Neuronal stem cell (in vitro differentiated cells): ENCODE measurements at regions not wholly inside any gene's neighbourhood (a gene's known extent, or its start where the extent isn't known, plus 50 kb on each side); places are given as distances from the start of the nearest gene placed in this dataset.
"Not testable (repeated sequence)": the region's sequence is repeated elsewhere in the genome, so short reads cannot be mapped to it uniquely, and the experiment has no call there.

Experiments used
- DNase-seq: peaks from one replicate; pipeline ENCODE4 v3.0.0-alpha.2; 2013; ENCODE audit warnings: low spot score
- H2AFZ ChIP-seq: one replicate; pipeline ENCODE4 v1.6.1; 2013; ENCODE audit warnings: mild to moderate bottlenecking, low read length, inconsistent platforms
- H2AK5ac ChIP-seq: 2 replicates; pipeline ENCODE4 v1.6.1; 2013; ENCODE audit warnings: low read depth, mild to moderate bottlenecking, inconsistent platforms, low read length, moderate library complexity, mixed read lengths
- H2BK120ac ChIP-seq: 2 replicates; pipeline ENCODE4 v1.6.1; 2013; ENCODE audit warnings: low read depth, mild to moderate bottlenecking, inconsistent platforms, low read length, moderate library complexity, mixed read lengths
- H2BK12ac ChIP-seq: one replicate; pipeline ENCODE4 v1.6.1; 2013; ENCODE audit warnings: low read length, inconsistent platforms
- H2BK15ac ChIP-seq: 2 replicates; pipeline ENCODE4 v1.6.1; 2013; ENCODE audit warnings: mild to moderate bottlenecking, low read length, inconsistent platforms, mixed read lengths
- H2BK5ac ChIP-seq: one replicate; pipeline ENCODE4 v1.6.1; 2013; ENCODE audit warnings: inconsistent platforms, mild to moderate bottlenecking, low read length, moderate library complexity
- H3K14ac ChIP-seq: one replicate; pipeline ENCODE4 v1.6.1; 2013; ENCODE audit warnings: low read length, inconsistent platforms
- H3K18ac ChIP-seq: 2 replicates; pipeline ENCODE4 v1.6.1; 2013; ENCODE audit warnings: low read length, inconsistent platforms
- H3K23ac ChIP-seq: 2 replicates; pipeline ENCODE4 v1.6.1; 2013; ENCODE audit warnings: low read depth, mild to moderate bottlenecking, mixed read lengths, low read length, inconsistent platforms; ENCODE audit not compliant: poor library complexity
- H3K27ac ChIP-seq: replicated peaks from 3 replicates; pipeline ENCODE4 v1.5.1; 2013; ENCODE audit warnings: low read length, inconsistent platforms
- H3K27me3 ChIP-seq, 3 experiments: 2 replicates each; pipeline ENCODE4 v1.6.1; 2013; ENCODE audit warnings: low read length in 3 of 3, mild to moderate bottlenecking in 2 of 3, inconsistent platforms in 1 of 3, low read depth in 1 of 3, mixed read lengths in 1 of 3, moderate library complexity in 1 of 3; ENCODE audit not compliant: control insufficient read depth in 3 of 3, insufficient read depth in 3 of 3
- H3K36me3 ChIP-seq, 2 donors: replicated peaks in 1 of 2; 2 replicates each; pipeline ENCODE4 v1.6.1; 2013; ENCODE audit warnings: low read length in 2 of 2; ENCODE audit not compliant: control insufficient read depth in 2 of 2, insufficient read depth in 2 of 2
- H3K4ac ChIP-seq: 2 replicates; pipeline ENCODE4 v1.6.1; 2013; ENCODE audit warnings: inconsistent platforms, mild to moderate bottlenecking, low read length, moderate library complexity
- H3K4me1 ChIP-seq, 2 donors: 1 replicate in 1 of 2; 2 replicates in 1 of 2; pipeline ENCODE4 v1.6.1; 2013; ENCODE audit warnings: low read length in 2 of 2, low read depth in 1 of 2; ENCODE audit not compliant: control insufficient read depth in 2 of 2, insufficient read depth in 1 of 2
- H3K4me2 ChIP-seq: one replicate; pipeline ENCODE4 v1.6.1; 2013; ENCODE audit warnings: mild to moderate bottlenecking, low read length, inconsistent platforms; ENCODE audit not compliant: insufficient read depth, poor library complexity, severe bottlenecking
- H3K4me3 ChIP-seq, 2 donors: 2 replicates each; pipeline ENCODE4 v1.5.1; 2013; ENCODE audit warnings: low read length in 2 of 2, mild to moderate bottlenecking in 2 of 2, inconsistent platforms in 1 of 2, moderate library complexity in 1 of 2
- H3K79me1 ChIP-seq: one replicate; pipeline ENCODE4 v1.6.1; 2013; ENCODE audit warnings: low read depth, mild to moderate bottlenecking, inconsistent platforms, low read length, moderate library complexity
- H3K9ac ChIP-seq: one replicate; pipeline ENCODE4 v1.6.1; 2013; ENCODE audit warnings: mild to moderate bottlenecking, low read depth, low read length, inconsistent platforms; ENCODE audit not compliant: poor library complexity
- H3K9me3 ChIP-seq, 2 donors: replicated peaks in 1 of 2; 2 replicates each; pipeline versions ENCODE3 to v1.6.1; 2013; ENCODE audit warnings: low read length in 2 of 2, mild to moderate bottlenecking in 2 of 2, inconsistent platforms in 1 of 2, low read depth in 1 of 2, mixed read lengths in 1 of 2, moderate library complexity in 1 of 2; ENCODE audit not compliant: control insufficient read depth in 2 of 2, insufficient read depth in 1 of 2
- H4K8ac ChIP-seq: one replicate; pipeline ENCODE4 v1.6.1; 2013; ENCODE audit warnings: low read depth, mild to moderate bottlenecking, inconsistent platforms, low read length, moderate library complexity
- H4K91ac ChIP-seq: one replicate; pipeline ENCODE4 v1.6.1; 2013; ENCODE audit warnings: low read length, low read depth, mild to moderate bottlenecking, inconsistent platforms; ENCODE audit not compliant: poor library complexity
- WGBS, 2 donors: extraction: QIAGEN DNeasy Blood & Tissue Kit; methylation state at CpG; one replicate each; pipeline ENCODE4 v1.1.7; 2013; ENCODE audit warnings: missing lambda C conversion rate in 2 of 2, mixed read lengths in 1 of 2; ENCODE audit not compliant: insufficient read length in 2 of 2, insufficient replicate concordance in 1 of 2; ENCODE audit errors: extremely low coverage in 2 of 2; 5-methylcytosine and 5-hydroxymethylcytosine counted together

- DNase-seq, H3K9ac ChIP-seq: not testable (repeated sequence)
- WGBS, 2 donors, result no CpG with 5 or more reads among the region's 3 CpGs
These were observed 421.5 kb downstream of the PCDH19 start for GRCh38 chrX:99988532-99988931.

GRCh38 chrX:99973572-99974226 is 436.4 kb downstream of the PCDH19 start:
- no peak overlapping the region for H3K27ac ChIP-seq
- no CpG with 5 or more reads among the region's 3 CpGs for WGBS, 2 donors
- H2AFZ ChIP-seq, result no peak overlapping the region
- no peak overlapping the region for H4K91ac ChIP-seq
- no peak overlapping the region for H3K14ac ChIP-seq
- no peaks in the 10 kb centered on the region for H3K79me1 ChIP-seq
- H3K9ac ChIP-seq, result no peak overlapping the region
- no peak overlapping the region for H3K18ac ChIP-seq
- no peak overlapping the region for H3K23ac ChIP-seq
- no peak overlapping the region for H2BK12ac ChIP-seq
- H2BK5ac ChIP-seq, result no peak overlapping the region
- H3K27me3 ChIP-seq, result no peaks in the 10 kb centered on the region
- H3K9me3 ChIP-seq, result no peaks in the 10 kb centered on the region
- H3K4me1 ChIP-seq, result no peaks in the 10 kb centered on the region
- H2AK5ac ChIP-seq, result no peak overlapping the region
- no peak overlapping the region for H2BK15ac ChIP-seq
- no peak for DNase-seq
- no peaks in the 10 kb centered on the region for H3K36me3 ChIP-seq
- no peak overlapping the region for H3K4ac ChIP-seq
- no peak overlapping the region for H2BK120ac ChIP-seq
- no peak overlapping the region for H4K8ac ChIP-seq
- no peak overlapping the region for H3K4me2 ChIP-seq
- H3K4me3 ChIP-seq, result no peak overlapping the region

More at GRCh38 chrX:99988532-99988931, 421.5 kb downstream of the PCDH19 start:
- H3K4me2 ChIP-seq, H3K36me3 ChIP-seq, H3K4ac ChIP-seq, H2AFZ ChIP-seq, H2BK12ac ChIP-seq, H4K8ac ChIP-seq, H3K18ac ChIP-seq, H4K91ac ChIP-seq, H2BK15ac ChIP-seq, H3K4me3 ChIP-seq, H2BK5ac ChIP-seq, H3K9me3 ChIP-seq, H3K27ac ChIP-seq, H3K27me3 ChIP-seq, H3K4me1 ChIP-seq, H3K23ac ChIP-seq, H2BK120ac ChIP-seq, H3K14ac ChIP-seq, H2AK5ac ChIP-seq, H3K79me1 ChIP-seq: not testable (repeated sequence)

GRCh38 chrX:99939883-99940232 is 470.2 kb downstream of the PCDH19 start:
- Histone ChIP-seq H3K4me1 (no peaks in the 10 kb centered on the region), H4K8ac (no peak overlapping the region), H2AK5ac (no peak overlapping the region), H3K36me3 (no peaks in the 10 kb centered on the region), H3K14ac (no peak overlapping the region), H2BK15ac (no peak overlapping the region), H3K9me3 (no peaks in the 10 kb centered on the region), H3K27me3 (no peaks in the 10 kb centered on the region), H3K4ac (no peak overlapping the region), H3K4me3 (no peak overlapping the region), H3K79me1 (no peaks in the 10 kb centered on the region), H2BK5ac (no peak overlapping the region), H3K23ac (no peak overlapping the region), H2BK120ac (no peak overlapping the region), H3K18ac (no peak overlapping the region), H2AFZ (no peak overlapping the region), H3K9ac (no peak overlapping the region), H4K91ac (no peak overlapping the region), H3K27ac (no peak overlapping the region), H2BK12ac (no peak overlapping the region), H3K4me2 (no peak overlapping the region)
- DNase-seq, result no peak
- WGBS, 2 donors, result no CpG with 5 or more reads among the region's 15 CpGs

GRCh38 chrX:99939206-99939882 is 470.7 kb downstream of the PCDH19 start:
- H3K79me1 ChIP-seq, H3K14ac ChIP-seq, DNase-seq, H3K36me3 ChIP-seq, H3K4me2 ChIP-seq, H2BK12ac ChIP-seq, H3K27me3 ChIP-seq, H3K4me3 ChIP-seq, H2AFZ ChIP-seq, H3K9me3 ChIP-seq, H3K4me1 ChIP-seq, H3K9ac ChIP-seq, H2AK5ac ChIP-seq, H4K8ac ChIP-seq, H3K23ac ChIP-seq, H2BK120ac ChIP-seq, H2BK15ac ChIP-seq, H4K91ac ChIP-seq, H3K18ac ChIP-seq, H3K4ac ChIP-seq, H3K27ac ChIP-seq, H2BK5ac ChIP-seq: not testable (repeated sequence)
- WGBS, 2 donors, result no CpG with 5 or more reads among the region's 29 CpGs
